ENCODE measurements at regions not wholly inside any gene's neighbourhood (a gene's known extent, or its start where the extent isn't known, plus 50 kb on each side); places are given as distances from the start of the nearest gene placed in this dataset.

- DNase-seq = no peak
Observed at GRCh38 chr16:35686595-35686994, 2227.2 kb downstream of the TP53TG3F start.

GRCh38 chr16:35687071-35687470 is 2227.7 kb downstream of the TP53TG3F start:
- DNase-seq = no peak

GRCh38 chr16:35687781-35688180 is 2228.4 kb downstream of the TP53TG3F start:
- DNase-seq = no peak

GRCh38 chr16:35689764-35690163 is 2230.4 kb downstream of the TP53TG3F start:
- DNase-seq = no peak

- DNase-seq = no peak
Observed at GRCh38 chr16:35690413-35690812, 2231.0 kb downstream of the TP53TG3F start.

- no peak for DNase-seq
Observed at GRCh38 chr16:35691057-35691456, 2231.6 kb downstream of the TP53TG3F start.

GRCh38 chr16:35692824-35693223 is 2233.4 kb downstream of the TP53TG3F start:
- DNase-seq = no peak

GRCh38 chr16:35706901-35707300 is 2247.5 kb downstream of the TP53TG3F start:
- no peak for DNase-seq

- no peak for DNase-seq
Observed at GRCh38 chr16:35711435-35711834, 2252.0 kb downstream of the TP53TG3F start.

GRCh38 chr16:35711958-35712357 is 2252.5 kb downstream of the TP53TG3F start:
- no peak for DNase-seq

- DNase-seq = no peak
Observed at GRCh38 chr16:35713762-35714650, 2254.6 kb downstream of the TP53TG3F start.

GRCh38 chr16:35714665-35715064 is 2255.3 kb downstream of the TP53TG3F start:
- DNase-seq = no peak

GRCh38 chr16:35724551-35724950 is 2265.1 kb downstream of the TP53TG3F start:
- DNase-seq = no peak

- DNase-seq = no peak
Observed at GRCh38 chr16:35725949-35726348, 2266.5 kb downstream of the TP53TG3F start.

GRCh38 chr16:35730251-35730650 is 2270.8 kb downstream of the TP53TG3F start:
- DNase-seq = no peak

GRCh38 chr16:35731341-35732040 is 2272.1 kb downstream of the TP53TG3F start:
- no peak for DNase-seq

- no peak for DNase-seq
Observed at GRCh38 chr16:35732046-35732810, 2272.8 kb downstream of the TP53TG3F start.

GRCh38 chr16:35733278-35733965 is 2274.0 kb downstream of the TP53TG3F start:
- DNase-seq = no peak

GRCh38 chr16:35733971-35734702 is 2274.7 kb downstream of the TP53TG3F start:
- no peak for DNase-seq

- DNase-seq = no peak
Observed at GRCh38 chr16:35734728-35735402, 2275.5 kb downstream of the TP53TG3F start.

Measured in stimulated activated CD4-positive, alpha-beta T cell treated with anti-CD3 and anti-CD28 coated beads, Interleukin-1b, Interleukin-23, amount 100 ng/mL, for 48 hours (primary cell).